ENCODE measurements at regions not wholly inside any gene's neighbourhood (a gene's known extent, or its start where the extent isn't known, plus 50 kb on each side); places are given as distances from the start of the nearest gene placed in this dataset.

GRCh38 chr7:30212701-30213111 is 71.7 kb upstream of the ZNRF2 start:
- no peak for DNase-seq (ENCODE audit: low spot score)

DNA sequence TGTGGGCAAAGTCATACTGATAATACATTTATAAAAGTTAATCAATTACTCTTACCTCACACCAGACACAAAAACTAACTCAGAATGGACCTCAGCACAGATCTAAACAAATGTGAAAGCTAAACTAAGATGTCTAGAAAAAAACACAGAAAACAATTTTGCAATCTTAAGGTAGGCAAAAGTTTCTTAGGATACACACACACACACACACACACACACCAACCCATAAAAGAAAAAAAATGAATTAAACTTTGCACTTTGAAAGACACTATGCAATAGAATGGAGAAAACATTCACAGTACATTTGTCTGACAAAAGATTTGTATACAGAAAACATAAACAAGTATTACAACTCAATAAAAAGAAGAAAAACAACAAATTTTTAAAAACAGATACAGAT is 70.8 kb upstream of the ZNRF2 start:
- no peak for DNase-seq (ENCODE audit: low spot score)

DNA sequence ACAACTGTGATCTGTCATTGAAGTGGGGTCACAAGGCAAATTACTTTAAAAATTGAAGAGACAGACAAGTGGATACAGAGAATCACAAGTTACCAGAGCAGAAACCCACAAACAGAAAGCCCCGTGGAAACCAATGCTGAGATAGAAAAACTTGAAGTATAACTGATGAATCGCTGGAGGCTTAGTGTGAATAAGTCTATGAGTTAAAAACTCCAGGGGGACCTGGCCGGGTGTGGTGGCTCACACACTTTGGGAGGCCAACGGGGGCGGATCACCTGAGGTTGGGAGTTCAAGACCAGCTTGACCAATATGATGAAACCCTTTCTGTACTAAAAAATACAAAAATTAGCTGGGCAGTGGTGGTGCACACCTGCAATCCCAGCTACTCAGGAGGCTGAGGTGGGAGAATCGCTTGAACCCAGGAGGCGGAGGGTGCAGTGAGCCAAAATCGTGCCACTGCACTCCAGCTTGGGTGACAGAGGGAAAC is 69.7 kb upstream of the ZNRF2 start:
- no peak for DNase-seq (ENCODE audit: low spot score)

DNA sequence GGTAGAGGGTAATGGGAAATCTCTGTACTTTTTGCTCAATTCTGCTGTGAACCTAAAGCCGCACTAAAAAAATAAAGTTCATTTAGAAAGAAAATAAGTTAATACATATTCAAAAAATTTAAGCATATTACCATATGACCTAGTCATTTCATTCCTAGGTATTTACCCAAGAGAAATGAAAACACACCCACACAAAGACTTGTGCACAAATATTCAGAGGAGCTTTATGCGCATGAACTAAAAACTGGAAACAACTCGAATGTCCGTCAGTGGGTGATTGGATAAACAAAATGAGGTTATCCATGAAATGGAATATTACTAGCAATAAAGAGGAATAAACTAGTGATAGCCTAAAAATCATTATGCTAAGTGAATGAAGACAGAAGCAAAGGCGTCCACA is 62.6 kb upstream of the ZNRF2 start:
- DNase-seq (ENCODE audit: low spot score), result no peak

GRCh38 chr7:30222515-30223215 is 61.7 kb upstream of the ZNRF2 start:
- no peak for DNase-seq (ENCODE audit: low spot score)

- DNase-seq (ENCODE audit: low spot score), result no peak
Measured at GRCh38 chr7:30223896-30224295, 60.5 kb upstream of the ZNRF2 start.

DNA sequence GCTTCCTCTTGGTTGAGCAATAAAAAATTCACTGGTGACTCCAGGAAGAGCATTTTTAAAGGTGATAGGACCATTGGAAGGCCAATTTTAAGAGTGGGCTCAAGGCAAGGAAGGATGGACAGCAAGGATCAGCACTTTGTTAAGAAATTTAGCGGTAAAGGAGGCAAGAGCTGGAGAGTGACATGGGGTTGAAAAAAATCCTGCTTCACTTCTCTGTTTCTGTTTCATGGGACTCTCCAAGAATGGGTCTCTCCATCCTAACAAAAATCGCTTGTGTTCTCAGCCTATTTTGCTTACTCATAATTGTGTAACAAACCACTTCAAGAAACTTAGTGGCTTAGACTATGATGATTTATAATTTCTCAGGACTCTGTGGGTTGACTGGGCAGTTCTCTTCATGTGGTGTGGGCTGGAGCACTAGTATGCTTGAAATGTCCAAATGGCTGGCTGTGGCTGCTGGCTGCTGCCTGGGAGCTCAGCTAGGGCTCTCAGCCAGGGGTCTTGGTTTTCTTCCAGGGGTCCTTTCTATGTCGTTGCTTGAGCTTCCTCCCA is 59.8 kb upstream of the ZNRF2 start:
- DNase-seq (ENCODE audit: low spot score), result no peak

- DNase-seq (ENCODE audit: low spot score), result peak; percentile 78
Measured at GRCh38 chr7:30225863-30226613, 58.4 kb upstream of the ZNRF2 start.

- DNase-seq (ENCODE audit: low spot score), result no peak
Measured at GRCh38 chr7:30226614-30227268, 57.7 kb upstream of the ZNRF2 start.

- no peak for DNase-seq (ENCODE audit: low spot score)
Measured at GRCh38 chr7:30231271-30231670, 53.1 kb upstream of the ZNRF2 start.

GRCh38 chr7:30232391-30232790 is 52.0 kb upstream of the ZNRF2 start:
- no peak for DNase-seq (ENCODE audit: low spot score)
